DND-41 (cell line): ENCODE measurements at regions not wholly inside any gene's neighbourhood (a gene's known extent, or its start where the extent isn't known, plus 50 kb on each side); places are given as distances from the start of the nearest gene placed in this dataset.
"Not testable (repeated sequence)": the region's sequence is repeated elsewhere in the genome, so short reads cannot be mapped to it uniquely, and the experiment has no call there.

Experiments
- ATAC-seq: fragments of 200-7000 bp; cut with Tn5 transposase; 3 replicates; pipeline ENCODE4 v1.9.1; 2021; ENCODE audit warnings: low read depth; ENCODE audit not compliant: insufficient read depth
- DNase-seq: peaks from one replicate; pipeline ENCODE4 v3.0.0-alpha.2; 2020
- H2AFZ ChIP-seq: 2 replicates; pipeline ENCODE4 v1.6.0; 2012; ENCODE audit warnings: low read depth, low read length
- H3K27ac ChIP-seq: 2 replicates; pipeline ENCODE4 v1.5.1; 2012; ENCODE audit warnings: low read length, inconsistent platforms
- H3K27me3 ChIP-seq: fragments of 200-600 bp; sonication (generic); 2 replicates; pipeline ENCODE4 v1.6.0; 2012; ENCODE audit warnings: low read length, mild to moderate bottlenecking, inconsistent platforms; ENCODE audit not compliant: insufficient read depth, poor library complexity
- H3K36me3 ChIP-seq: 2 replicates; pipeline ENCODE4 v1.5.1; 2012; ENCODE audit warnings: low read length, inconsistent platforms; ENCODE audit not compliant: insufficient read depth
- H3K4me1 ChIP-seq: 2 replicates; pipeline ENCODE4 v1.5.1; 2012; ENCODE audit warnings: mild to moderate bottlenecking, low read length; ENCODE audit not compliant: insufficient read depth
- H3K4me2 ChIP-seq: 2 replicates; pipeline ENCODE4 v1.6.0; 2012; ENCODE audit warnings: mild to moderate bottlenecking, moderate library complexity, low read length, inconsistent platforms; ENCODE audit not compliant: insufficient read depth
- H3K4me3 ChIP-seq, 2 experiments: fragments of 200-600 bp in 1 of 2; shearing (Covaris generic) in 1 of 2; 2 replicates each; pipeline ENCODE4 v1.5.1; 2012 to 2016; ENCODE audit warnings: inconsistent platforms in 2 of 2, low read length in 2 of 2, mild to moderate bottlenecking in 2 of 2, low read depth in 1 of 2, moderate library complexity in 1 of 2
- H3K79me2 ChIP-seq: 2 replicates; pipeline ENCODE4 v1.6.0; 2012; ENCODE audit warnings: low read length, inconsistent platforms; ENCODE audit not compliant: insufficient read depth
- H3K9ac ChIP-seq: 2 replicates; pipeline ENCODE4 v1.6.0; 2012; ENCODE audit warnings: low read depth, mild to moderate bottlenecking, inconsistent platforms, low read length, moderate library complexity
- H3K9me3 ChIP-seq: 2 replicates; pipeline ENCODE4 v1.5.1; 2012; ENCODE audit warnings: low read length, moderate library complexity, mild to moderate bottlenecking, inconsistent platforms; ENCODE audit not compliant: insufficient read depth, severe bottlenecking
- H4K20me1 ChIP-seq: 2 replicates; pipeline ENCODE4 v1.6.0; 2012; ENCODE audit warnings: low read length; ENCODE audit not compliant: insufficient read depth
- EZH2 ChIP-seq: IDR thresholded peaks from 3 replicates; pipeline ENCODE4 v1.6.1; 2012; ENCODE audit warnings: borderline replicate concordance, low read depth, mild to moderate bottlenecking, moderate library complexity, low read length, inconsistent platforms; ENCODE audit not compliant: severe bottlenecking
- TF ChIP-seq, protein P1 (sequence below): IDR thresholded peaks from 2 replicates; pipeline ENCODE4 v1.5.1; 2012; ENCODE audit warnings: borderline replicate concordance, low read length, moderate library complexity, mild to moderate bottlenecking; ENCODE audit not compliant: poor library complexity, severe bottlenecking; ENCODE audit errors: extremely low read depth

DNA sequence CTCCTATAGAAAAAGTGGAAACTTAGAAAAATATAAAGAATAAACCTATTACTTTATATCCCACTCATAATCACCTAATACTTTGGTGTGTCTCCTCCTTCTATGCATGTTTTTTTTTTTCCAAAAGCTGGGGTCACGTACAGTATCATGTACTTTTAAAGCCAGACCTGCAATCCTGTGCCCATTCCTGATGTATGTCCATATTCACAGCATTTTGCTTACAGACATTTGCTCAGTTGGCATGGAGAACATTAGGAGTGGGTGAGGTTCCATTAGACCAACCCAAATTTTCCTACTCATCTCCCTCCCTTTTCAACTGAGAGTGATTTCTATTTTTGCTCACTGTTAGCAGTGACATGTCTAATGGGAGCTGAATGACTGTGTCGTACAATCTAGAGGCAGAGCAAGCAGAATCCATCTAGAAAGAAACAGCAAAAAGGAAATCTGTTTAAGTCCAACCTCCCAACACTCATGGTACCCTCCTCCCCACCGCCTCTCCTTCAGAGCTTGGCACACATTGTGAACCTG is 195.6 kb upstream of the KLF3 start:
- DNase-seq (no peak), ATAC-seq (no peak)
- Histone ChIP-seq H3K9ac (no peak overlapping the region), H4K20me1 (no peaks in the 10 kb centered on the region), H2AFZ (no peak overlapping the region), H3K36me3 (no peaks in the 10 kb centered on the region), H3K79me2 (no peaks in the 10 kb centered on the region), H3K4me1 (no peaks in the 10 kb centered on the region), H3K27me3 (no peaks in the 10 kb centered on the region), H3K27ac (no peak overlapping the region), H3K4me3 (no peak overlapping the region), H3K4me2 (no peak overlapping the region), H3K9me3 (peaks cover 5% of the 10 kb centered on the region)
- no peak for TF ChIP-seq EZH2
- TF ChIP-seq, protein P1, sequence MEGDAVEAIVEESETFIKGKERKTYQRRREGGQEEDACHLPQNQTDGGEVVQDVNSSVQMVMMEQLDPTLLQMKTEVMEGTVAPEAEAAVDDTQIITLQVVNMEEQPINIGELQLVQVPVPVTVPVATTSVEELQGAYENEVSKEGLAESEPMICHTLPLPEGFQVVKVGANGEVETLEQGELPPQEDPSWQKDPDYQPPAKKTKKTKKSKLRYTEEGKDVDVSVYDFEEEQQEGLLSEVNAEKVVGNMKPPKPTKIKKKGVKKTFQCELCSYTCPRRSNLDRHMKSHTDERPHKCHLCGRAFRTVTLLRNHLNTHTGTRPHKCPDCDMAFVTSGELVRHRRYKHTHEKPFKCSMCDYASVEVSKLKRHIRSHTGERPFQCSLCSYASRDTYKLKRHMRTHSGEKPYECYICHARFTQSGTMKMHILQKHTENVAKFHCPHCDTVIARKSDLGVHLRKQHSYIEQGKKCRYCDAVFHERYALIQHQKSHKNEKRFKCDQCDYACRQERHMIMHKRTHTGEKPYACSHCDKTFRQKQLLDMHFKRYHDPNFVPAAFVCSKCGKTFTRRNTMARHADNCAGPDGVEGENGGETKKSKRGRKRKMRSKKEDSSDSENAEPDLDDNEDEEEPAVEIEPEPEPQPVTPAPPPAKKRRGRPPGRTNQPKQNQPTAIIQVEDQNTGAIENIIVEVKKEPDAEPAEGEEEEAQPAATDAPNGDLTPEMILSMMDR: no peak

DNA sequence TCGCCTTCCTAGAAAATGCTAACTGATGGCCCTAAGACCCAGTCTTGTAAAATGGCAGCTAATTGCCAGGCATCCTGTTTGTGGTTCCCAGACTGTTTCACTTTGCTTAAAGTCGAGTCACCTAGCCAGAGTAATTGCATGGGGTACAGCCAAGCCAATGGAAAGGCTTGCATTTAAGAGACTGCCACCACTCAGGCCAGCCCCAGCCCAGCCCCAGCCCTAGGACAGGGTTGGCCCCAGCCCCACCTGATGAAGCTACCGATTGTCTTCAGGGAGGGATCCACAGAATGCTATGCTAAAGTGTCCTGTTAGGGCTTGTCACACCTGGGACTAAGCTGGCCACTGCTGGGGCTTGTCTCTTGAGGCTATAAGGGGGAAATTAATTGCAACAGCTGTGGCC is 194.6 kb upstream of the KLF3 start:
- Histone ChIP-seq H3K79me2 (no peaks in the 10 kb centered on the region), H2AFZ (no peak overlapping the region)
- no peak for TF ChIP-seq EZH2
- TF ChIP-seq, protein P1: no peak

DNA sequence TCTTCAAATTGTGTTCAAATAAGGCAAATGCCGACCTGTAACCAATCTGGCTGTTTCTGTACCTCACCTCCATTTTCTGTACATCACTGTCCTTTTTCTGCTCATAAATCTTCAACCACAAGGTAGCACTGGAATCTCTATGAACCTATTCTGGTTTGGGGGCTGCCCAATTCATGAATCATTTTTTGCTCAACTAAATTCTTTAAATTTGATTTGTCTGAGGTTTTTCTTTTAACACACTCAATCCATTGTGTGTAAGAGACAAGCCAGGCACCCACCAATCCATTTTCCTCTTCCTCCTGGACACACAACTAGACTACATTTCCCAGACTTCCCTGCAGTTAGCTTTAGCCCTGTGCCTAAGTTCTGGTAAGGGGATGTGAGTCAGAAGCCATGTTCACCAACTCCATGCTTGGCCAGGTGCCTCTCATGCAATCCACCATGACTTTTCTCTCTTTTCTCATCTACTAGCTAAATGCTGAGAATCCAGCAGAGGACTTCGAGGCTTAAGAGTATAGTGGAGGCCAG is 193.2 kb upstream of the KLF3 start:
- no peak overlapping the region for H2AFZ ChIP-seq
- no peaks in the 10 kb centered on the region for H3K27me3 ChIP-seq
- H3K9me3 ChIP-seq: peaks cover 5% of the 10 kb centered on the region
- DNase-seq: no peak
- H3K79me2 ChIP-seq: no peaks in the 10 kb centered on the region
- TF ChIP-seq, protein P1: no peak
- TF ChIP-seq EZH2: no peak
- H3K27ac ChIP-seq: no peak overlapping the region
- no peak for ATAC-seq
- no peaks in the 10 kb centered on the region for H3K36me3 ChIP-seq
- H3K4me1 ChIP-seq: no peaks in the 10 kb centered on the region
- H3K9ac ChIP-seq: no peak overlapping the region
- H4K20me1 ChIP-seq: no peaks in the 10 kb centered on the region
- H3K4me3 ChIP-seq: no peak overlapping the region
- no peak overlapping the region for H3K4me2 ChIP-seq

More for the DNA sequence above, 194.6 kb upstream of the KLF3 start:
- Histone ChIP-seq H3K4me2 (no peak overlapping the region), H3K4me1 (no peaks in the 10 kb centered on the region), H3K27ac (no peak overlapping the region), H3K27me3 (no peaks in the 10 kb centered on the region), H3K9ac (no peak overlapping the region), H4K20me1 (no peaks in the 10 kb centered on the region), H3K36me3 (no peaks in the 10 kb centered on the region), H3K4me3 (no peak overlapping the region), H3K9me3 (peaks cover 5% of the 10 kb centered on the region)
- DNase-seq (no peak), ATAC-seq (no peak)

DNA sequence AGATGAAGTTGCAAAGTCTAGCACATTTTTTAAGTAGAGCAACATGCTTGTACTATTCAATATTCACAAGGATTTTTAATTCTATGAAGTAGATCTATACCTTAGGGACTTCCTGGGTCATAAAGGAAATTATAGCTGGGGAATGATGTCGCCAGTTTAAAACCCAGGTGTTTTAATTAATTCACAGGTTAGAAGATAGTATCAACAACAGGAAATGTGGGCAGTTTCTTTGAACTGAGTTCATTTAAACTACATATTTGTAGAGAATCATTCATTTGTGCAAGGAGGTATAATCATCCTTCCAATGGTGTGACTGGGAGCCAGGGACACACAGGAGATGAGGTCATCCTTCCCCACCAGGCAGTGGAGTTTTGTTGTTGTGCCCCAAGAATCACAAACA is 181.3 kb upstream of the KLF3 start:
- Histone ChIP-seq H3K4me3 (no peak overlapping the region), H2AFZ (no peak overlapping the region), H4K20me1 (no peaks in the 10 kb centered on the region), H3K9ac (no peak overlapping the region), H3K4me1 (no peaks in the 10 kb centered on the region), H3K27ac (no peak overlapping the region), H3K4me2 (no peak overlapping the region), H3K9me3 (no peaks in the 10 kb centered on the region), H3K27me3 (no peaks in the 10 kb centered on the region), H3K79me2 (no peaks in the 10 kb centered on the region), H3K36me3 (no peaks in the 10 kb centered on the region)
- DNase-seq (no peak), ATAC-seq (no peak)
- TF ChIP-seq, protein P1: no peak
- TF ChIP-seq EZH2: no peak

DNA sequence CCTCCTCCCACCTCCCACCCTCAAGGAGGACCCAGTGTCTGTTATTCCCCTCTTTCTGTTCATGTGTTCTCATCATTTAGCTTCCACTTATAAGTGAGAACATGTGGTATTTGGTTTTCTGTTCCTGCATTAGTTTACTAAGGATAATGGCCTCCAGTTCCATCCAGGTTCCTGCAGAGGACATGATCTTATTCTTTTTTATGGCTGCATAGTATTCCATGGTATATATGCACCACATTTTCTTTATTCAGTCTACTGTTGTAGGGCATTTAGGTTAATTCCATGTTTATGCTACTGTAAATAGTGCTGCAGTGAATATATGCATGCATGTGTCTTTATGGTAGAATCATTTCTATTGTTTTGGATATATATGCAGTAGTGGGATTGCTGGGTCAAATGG is 180.4 kb upstream of the KLF3 start:
- ATAC-seq: not testable (repeated sequence)

More for the DNA sequence above, 180.4 kb upstream of the KLF3 start:
- H3K4me2 ChIP-seq, H3K27me3 ChIP-seq, H3K9ac ChIP-seq, H3K36me3 ChIP-seq, H2AFZ ChIP-seq, DNase-seq, H3K79me2 ChIP-seq, H3K4me1 ChIP-seq, H4K20me1 ChIP-seq, H3K9me3 ChIP-seq, H3K4me3 ChIP-seq, H3K27ac ChIP-seq: not testable (repeated sequence)
